ENCODE measurements at regions not wholly inside any gene's neighbourhood (a gene's known extent, or its start where the extent isn't known, plus 50 kb on each side); places are given as distances from the start of the nearest gene placed in this dataset.
"Not testable (repeated sequence)": the region's sequence is repeated elsewhere in the genome, so short reads cannot be mapped to it uniquely, and the experiment has no call there.

DNA sequence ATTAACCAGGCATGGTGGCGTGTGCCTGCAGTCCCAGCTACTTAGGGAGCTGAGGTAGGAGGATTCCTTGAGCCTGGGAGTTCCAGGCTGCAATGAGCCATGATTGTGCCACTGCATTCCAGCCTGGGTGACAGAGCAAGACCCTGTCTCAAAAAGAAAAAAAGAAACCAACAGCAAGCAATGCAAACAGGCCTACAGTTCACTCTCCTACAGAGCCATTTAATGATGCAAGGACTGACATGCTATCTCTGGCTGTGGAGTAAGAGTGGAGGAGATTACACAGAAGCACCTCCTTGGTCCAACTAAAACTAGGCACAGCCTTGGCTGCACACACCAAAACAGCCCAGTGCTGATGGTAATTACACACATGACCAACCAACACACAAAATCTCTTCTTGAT is 127.5 kb upstream of the SOD1 start:
- DNase-seq (ENCODE audit: low read depth), result no peak

DNA sequence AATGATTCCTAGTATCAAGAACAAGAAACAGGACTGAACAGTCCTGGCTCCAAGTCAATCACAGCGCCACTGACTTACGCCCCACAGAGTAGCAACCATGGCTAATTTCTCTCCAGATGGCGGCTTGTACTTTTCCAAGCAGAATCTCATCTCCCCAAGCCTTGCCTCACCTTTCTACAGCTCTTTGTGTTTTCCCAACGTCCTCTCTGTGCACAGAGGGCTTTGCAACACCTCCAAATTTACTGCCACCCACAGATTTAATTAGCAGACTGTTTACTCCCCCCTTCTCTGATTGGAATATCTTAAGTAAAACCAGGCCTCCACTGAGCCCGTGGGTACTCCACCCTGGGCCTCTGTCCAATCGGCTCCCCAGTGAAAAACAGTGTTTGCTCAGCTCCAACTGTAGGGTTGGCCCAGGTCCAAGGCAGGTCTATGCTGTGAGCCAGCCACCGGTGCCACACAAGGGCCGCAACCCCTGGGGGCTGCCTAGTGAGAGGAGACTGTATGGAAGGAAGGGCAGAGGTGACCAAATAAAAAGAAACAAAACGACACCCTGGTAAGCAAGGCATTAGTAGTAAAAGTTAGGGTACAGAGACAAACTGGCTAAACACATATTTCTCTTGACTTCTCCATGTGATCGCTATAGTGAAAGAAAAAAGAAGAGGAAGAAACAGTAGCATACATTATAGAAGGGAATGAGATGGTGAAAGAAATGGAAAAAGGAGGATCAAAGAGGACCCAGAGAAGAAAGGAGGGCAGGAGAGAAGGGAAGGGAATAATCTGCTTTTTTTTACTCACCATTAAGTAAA is 128.4 kb upstream of the SOD1 start:
- no peak for DNase-seq (ENCODE audit: low read depth)

DNA sequence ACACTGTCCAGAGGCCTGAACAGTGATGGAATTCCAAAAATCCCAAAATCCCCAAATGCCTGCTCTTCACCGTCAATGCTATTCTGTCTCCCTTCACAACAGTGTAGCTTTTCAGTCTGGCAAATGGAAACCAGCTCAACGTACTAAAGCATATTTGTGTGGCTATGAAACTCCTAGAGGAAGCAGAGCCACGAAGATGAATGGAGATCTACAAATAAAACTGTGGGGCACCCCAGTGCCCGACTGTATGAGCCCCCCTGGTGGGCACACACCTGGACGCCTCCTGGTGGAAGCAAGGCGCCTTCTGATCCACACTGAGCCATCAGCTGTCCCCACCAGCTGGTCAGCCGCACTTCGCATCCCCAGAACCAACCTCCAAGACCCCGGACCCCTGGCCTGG is 129.1 kb upstream of the SOD1 start:
- DNase-seq (ENCODE audit: low read depth), result no peak

GRCh38 chr21:31529406-31529805 is 130.1 kb upstream of the SOD1 start:
- no peak for DNase-seq (ENCODE audit: low read depth)

- DNase-seq (ENCODE audit: low read depth), result no peak
Observed at GRCh38 chr21:31526040-31526439, 133.5 kb upstream of the SOD1 start.

GRCh38 chr21:31524140-31524539 is 135.4 kb upstream of the SOD1 start:
- no peak for DNase-seq (ENCODE audit: low read depth)

DNA sequence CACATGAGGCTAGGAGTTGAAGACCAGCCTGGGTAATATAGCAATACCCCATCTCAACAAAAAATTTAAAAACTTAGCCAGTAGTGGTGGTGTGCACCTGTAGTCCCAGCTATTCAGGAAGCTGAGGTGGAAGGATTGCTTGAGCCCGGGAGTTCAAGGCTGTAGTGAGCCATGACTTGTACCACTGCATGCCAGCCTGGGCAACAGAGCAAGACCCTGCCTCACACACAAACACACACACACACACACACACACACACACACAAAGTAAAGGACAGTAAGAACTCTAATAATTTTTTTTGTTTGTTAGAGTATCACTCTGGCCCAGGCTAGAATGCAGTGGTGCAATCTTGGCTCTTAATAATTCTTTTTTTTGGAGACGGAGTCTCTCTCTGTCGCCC is 138.0 kb upstream of the SOD1 start:
- no peak for DNase-seq (ENCODE audit: low read depth)

DNA sequence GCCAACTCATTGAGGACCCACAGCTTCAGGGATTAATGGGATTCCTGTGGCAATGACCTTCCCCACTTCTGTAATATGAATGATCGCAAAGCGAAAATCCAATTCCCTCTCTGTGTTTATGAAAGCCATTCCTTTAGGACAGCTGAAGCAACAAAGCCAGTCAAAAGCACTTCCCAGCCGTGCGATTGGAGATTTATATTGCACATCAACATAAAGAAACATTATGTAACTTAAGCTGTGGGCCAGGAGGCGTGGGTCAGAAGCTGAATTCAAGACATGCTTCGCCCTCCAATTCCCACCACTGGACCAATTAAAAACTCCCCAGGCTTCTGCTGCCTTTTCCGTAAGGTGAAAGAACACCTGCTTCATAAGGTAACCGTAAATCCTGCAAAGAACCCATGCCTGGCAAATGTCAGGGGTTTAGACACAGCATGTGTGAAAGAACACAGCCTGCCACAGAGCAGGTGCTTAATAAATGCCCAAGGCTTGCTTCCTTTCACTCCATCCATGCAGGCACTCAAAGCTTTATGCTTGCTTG is 138.9 kb upstream of the SOD1 start:
- no peak for DNase-seq (ENCODE audit: low read depth)

DNA sequence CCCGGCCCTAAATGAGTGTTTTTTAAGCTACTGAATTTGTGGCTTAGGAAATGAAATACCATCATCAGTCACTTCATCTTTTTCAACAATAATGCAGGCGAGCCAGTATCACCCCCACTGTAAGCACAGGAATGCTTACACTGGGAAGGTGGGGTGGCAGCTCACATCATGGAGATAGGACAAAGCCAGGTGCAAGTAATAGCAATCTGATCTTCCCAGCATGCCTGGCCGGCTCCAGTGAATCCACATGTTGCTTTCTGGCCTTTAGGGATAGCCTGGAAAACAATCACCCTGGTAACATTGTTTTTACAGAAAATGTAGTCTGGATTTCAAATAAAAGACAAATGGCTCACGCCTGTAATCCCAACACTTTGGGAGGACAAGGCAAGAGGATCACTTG is 140.9 kb upstream of the SOD1 start:
- DNase-seq (ENCODE audit: low read depth), result no peak

DNA sequence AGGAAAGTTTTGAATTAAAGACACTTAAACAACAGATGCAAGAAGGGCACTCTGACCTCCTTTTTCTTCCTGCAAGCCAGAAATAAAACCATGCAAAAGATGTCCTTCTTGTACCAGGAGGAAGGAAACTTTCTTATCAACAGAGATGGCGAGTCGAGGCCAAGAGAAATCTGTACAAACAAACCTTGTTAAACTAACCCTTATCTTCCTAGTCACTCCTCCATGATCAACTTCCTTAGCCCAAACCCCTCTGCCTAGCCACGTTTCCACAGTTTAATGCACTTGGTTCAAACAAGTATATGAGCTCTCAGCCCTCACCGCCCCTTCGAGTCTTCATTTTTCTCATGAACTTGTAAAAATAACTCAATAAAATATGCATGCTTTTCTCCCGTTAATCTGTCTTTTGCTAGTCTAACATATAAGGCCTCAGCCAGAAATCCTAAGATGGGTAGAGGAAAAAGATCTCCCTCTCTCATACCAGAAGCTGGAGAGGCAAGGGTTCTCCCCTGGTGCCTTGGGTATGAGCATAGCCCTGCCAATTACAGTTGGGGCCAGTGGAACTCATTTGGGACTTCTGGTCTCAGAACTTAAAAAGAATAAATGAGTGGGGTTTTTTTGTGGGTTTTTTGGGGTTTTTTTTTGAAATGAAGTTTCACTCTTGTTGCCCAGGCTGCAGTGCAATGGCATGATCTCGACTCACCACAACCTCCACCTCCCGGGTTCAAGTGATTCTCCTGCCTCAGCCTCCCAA is 141.7 kb upstream of the SOD1 start:
- no peak for DNase-seq (ENCODE audit: low read depth)

DNA sequence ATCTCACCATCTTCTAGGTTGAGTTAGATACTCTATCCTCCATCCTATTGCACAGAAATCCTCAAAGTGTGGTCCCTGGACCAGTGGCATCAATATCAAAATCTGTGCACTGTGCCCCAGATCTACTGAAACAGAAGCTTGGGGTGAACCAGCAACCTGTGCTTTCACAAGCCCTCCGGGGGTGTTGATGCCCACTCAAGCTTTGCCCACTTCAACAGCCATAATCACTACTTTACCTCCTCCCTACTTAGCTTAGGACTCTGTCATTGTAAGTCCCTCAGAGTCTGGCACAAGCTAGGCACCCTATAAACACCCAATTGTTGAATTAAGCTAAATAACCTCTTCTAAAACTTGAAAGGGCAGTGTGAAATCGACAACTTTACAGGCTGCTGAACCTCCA is 144.2 kb upstream of the SOD1 start:
- DNase-seq (ENCODE audit: low read depth), result no peak

- no peak for DNase-seq (ENCODE audit: low read depth)
Observed at GRCh38 chr21:31514598-31514997, 144.9 kb upstream of the SOD1 start.

- DNase-seq (ENCODE audit: low read depth), result not testable (repeated sequence)
Observed at GRCh38 chr21:31513541-31513940, 146.0 kb upstream of the SOD1 start.

- DNase-seq (ENCODE audit: low read depth), result not testable (repeated sequence)
Observed at GRCh38 chr21:31511999-31512398, 147.5 kb upstream of the SOD1 start.

- no peak for DNase-seq (ENCODE audit: low read depth)
Observed at GRCh38 chr21:31511258-31511657, 148.2 kb upstream of the SOD1 start.

GRCh38 chr21:31509194-31510017 is 150.1 kb upstream of the SOD1 start:
- DNase-seq (ENCODE audit: low read depth), result peak; percentile 36

GRCh38 chr21:31505975-31506374 is 153.5 kb upstream of the SOD1 start:
- no peak for DNase-seq (ENCODE audit: low read depth)

- DNase-seq (ENCODE audit: low read depth), result no peak
Observed at GRCh38 chr21:31503939-31504338, 155.6 kb upstream of the SOD1 start.

DNA sequence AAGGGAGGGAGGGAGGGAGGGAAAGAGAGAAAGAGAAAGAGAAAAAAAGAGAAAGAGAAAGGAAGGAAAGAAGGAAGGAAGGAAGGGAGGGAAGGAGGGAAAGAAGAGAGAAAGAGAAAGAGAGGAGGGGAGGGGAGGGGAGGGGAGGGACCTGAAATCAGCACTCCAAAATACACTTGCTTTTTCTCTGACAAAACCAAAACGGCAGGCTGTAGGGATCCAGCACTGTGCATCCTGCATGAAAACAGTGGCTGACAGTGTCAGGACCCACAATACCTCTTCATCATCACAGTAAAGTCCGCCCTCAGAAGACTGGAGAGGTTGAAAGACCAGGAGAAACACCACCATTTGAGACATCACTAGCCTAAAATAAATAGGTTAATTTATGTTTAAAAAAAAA is 156.0 kb upstream of the SOD1 start:
- no peak for DNase-seq (ENCODE audit: low read depth)

DNA sequence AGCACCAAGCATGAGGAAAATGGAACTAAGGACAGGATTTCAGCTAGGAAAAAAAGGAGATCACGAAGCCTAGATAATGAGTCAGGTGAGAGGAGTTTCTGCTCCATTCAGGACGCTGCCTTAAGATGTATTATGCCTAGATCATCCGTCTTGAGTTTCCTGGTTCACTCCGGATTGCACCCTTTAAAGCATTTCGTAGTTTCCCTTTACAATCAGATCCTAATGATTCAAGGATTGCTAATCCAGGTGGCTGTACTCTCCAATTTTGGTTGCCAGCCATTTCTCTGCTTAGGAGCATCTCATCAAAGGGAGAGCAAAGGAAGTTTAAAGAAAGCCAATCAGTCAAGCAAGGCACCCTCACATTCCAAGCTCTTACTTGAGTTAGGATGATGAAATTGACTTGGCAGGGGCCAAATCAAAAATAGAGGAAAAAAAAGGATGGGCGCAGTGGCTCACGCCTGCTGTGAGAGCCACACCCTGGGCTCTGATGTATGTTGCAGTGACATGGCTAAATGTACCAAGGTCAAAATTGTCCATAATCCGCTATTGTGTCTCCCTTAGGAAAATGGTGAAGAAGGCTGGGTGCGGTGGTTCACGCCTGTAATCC is 156.9 kb upstream of the SOD1 start:
- no peak for DNase-seq (ENCODE audit: low read depth)

GRCh38 chr21:31501926-31502325 is 157.6 kb upstream of the SOD1 start:
- no peak for DNase-seq (ENCODE audit: low read depth)

DNA sequence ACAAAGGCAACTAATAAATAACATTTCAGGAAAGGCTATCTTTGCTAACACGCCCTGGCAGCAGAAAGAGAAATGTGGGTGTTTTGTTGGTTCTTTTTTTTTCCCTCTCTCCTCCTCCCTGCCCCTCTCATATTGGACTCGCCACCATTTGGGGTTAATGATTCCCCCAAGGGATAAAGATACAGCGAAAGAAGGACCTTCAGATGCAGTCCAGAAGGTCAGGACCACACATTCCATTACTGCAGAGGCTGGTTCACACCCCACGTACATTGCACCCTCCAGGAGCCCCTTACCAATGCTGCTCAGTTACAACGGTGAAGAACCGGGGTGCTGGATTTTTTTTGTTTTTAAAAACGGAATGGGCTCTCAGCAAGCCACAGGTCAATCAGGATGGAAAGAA is 156.9 kb upstream of the TIAM1 start:
- DNase-seq (ENCODE audit: low read depth), result no peak
